ENCODE measurements at regions not wholly inside any gene's neighbourhood (a gene's known extent, or its start where the extent isn't known, plus 50 kb on each side); places are given as distances from the start of the nearest gene placed in this dataset.

DNA sequence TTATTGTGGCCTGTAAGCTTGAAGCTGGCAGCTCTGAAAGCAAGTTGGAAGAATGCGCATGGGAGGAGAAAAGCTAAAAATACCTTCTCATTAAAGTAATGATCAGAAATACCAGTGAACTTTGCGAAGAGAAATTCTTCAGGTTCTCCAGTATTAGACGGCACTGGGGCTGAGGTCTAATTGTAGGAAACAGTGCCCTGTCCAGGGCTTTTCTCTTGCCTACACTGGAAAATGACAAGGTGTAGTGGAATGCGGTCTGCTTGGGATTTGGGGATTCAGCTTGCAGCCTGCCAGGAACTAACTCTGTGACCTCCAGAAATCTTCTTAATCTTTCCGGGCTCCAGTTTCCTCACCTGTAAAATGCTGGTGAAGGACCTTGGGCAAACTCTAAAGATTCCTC lies 53.3 kb upstream of the KCNJ16 start:
- no peak for DNase-seq (ENCODE audit: low read depth in 2 of 2)

DNA sequence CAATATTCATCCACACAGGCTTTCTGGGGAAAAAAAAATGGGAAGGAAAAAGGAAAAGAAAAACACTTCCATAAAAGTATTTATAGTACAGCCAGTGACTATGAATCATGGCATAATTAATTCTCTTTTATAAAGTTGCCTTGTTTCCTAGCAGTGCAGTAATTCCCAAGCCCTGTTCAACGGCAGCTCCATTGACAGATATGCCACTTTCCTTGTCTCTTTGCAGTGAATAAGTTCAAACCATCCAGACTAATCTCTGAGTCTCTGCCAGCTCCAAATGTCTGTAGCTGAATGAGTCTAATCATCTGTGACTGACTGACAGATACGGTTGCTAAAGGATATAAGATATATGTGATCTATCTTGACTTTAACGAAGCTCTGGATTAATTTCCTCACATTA lies 52.9 kb upstream of the KCNJ16 start:
- no peak for DNase-seq (ENCODE audit: low read depth in 2 of 2)

DNA sequence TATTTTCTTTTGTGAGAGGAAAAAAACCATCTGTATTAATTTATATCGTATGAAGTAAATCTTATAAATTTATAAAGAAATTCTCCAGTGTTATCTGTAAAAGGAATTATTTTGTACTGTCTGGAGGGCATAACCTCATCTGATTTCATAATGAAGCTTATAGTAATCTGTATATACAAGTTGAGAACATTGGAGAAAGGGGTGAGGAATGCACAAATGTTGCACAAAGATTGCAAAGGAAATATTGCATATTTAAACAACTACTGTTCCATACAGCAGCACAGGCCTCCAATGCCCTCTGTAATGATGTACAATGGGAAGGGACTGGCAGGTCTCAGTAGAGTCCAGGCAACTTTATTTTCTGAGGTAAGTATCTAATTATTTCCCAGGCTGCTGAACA lies 50.8 kb upstream of the KCNJ16 start:
- DNase-seq (ENCODE audit: low read depth in 2 of 2), result no peak

All from activated CD4-positive, alpha-beta T cell treated with anti-CD3 and anti-CD28 coated beads for 24 hours (primary cell).